HAP-1 (cell line): ENCODE measurements at regions not wholly inside any gene's neighbourhood (a gene's known extent, or its start where the extent isn't known, plus 50 kb on each side); places are given as distances from the start of the nearest gene placed in this dataset.
A peak's percentile ranks its signal among the peaks of the same experiment; 100 is the strongest.

ENCODE experiments used
- DNase-seq, 2 experiments: peaks; one replicate each; pipeline ENCODE4 v3.0.0-alpha.2; 2016 to 2020; ENCODE audit warnings: low spot score in 2 of 2
- H3K27me3 ChIP-seq: fragments of 250-450 bp; sonication (Bioruptor Pico); 2 replicates; pipeline ENCODE4 v1.5.1; 2020; ENCODE audit warnings: low read depth, mild to moderate bottlenecking, moderate library complexity
- H3K36me3 ChIP-seq: fragments of 250-450 bp; sonication (Bioruptor Pico); replicated peaks from 2 replicates; pipeline ENCODE4 v1.5.1; 2020; ENCODE audit warnings: mild to moderate bottlenecking
- H3K4me1 ChIP-seq: fragments of 250-450 bp; sonication (Bioruptor Pico); 2 replicates; pipeline ENCODE4 v1.5.1; 2020; ENCODE audit warnings: mild to moderate bottlenecking
- H3K4me3 ChIP-seq: fragments of 250-450 bp; sonication (Bioruptor Pico); 2 replicates; pipeline ENCODE4 v1.5.1; 2020; ENCODE audit warnings: mild to moderate bottlenecking, moderate library complexity
- H3K9me3 ChIP-seq: fragments of 250-450 bp; sonication (Bioruptor Pico); 2 replicates; pipeline ENCODE4 v1.5.1; 2020; ENCODE audit warnings: mild to moderate bottlenecking, moderate library complexity
- in situ Hi-C: fragments of 300-500 bp; cut with MboI; formaldehyde crosslinking; loops from 3 replicates; pipeline ENCODE4 v1.14.3; 2020; ENCODE audit warnings: low sequenced_read_pairs, inconsistent platforms, mixed read lengths

GRCh38 chr12:90899456-90900182, 55.4 kb downstream of the CCER1 start:
- in situ Hi-C loops = loop anchor here (25.0 kb wide), 1 partner anchor 1362 kb away; the partner anchor contains the start of gene POC1B
- Histone ChIP-seq H3K36me3 (no peaks in the 10 kb centered on the region), H3K4me1 (peaks cover 17% of the 10 kb centered on the region), H3K4me3 (no peak overlapping the region), H3K9me3 (no peaks in the 10 kb centered on the region), H3K27me3 (no peaks in the 10 kb centered on the region)
- no peak for DNase-seq

- H3K4me1 ChIP-seq = peaks cover 17% of the 10 kb centered on the region
- no peak for DNase-seq
- H3K27me3 ChIP-seq = no peaks in the 10 kb centered on the region
- H3K9me3 ChIP-seq = no peaks in the 10 kb centered on the region
- in situ Hi-C loops = no loop called here
- H3K4me3 ChIP-seq = no peak overlapping the region
- no peaks in the 10 kb centered on the region for H3K36me3 ChIP-seq
These were observed 57.0 kb downstream of the CCER1 start for GRCh38 chr12:90897986-90898385.

GRCh38 chr12:90897316-90897715, 57.7 kb downstream of the CCER1 start:
- Histone ChIP-seq H3K4me3 (no peak overlapping the region), H3K9me3 (no peaks in the 10 kb centered on the region), H3K27me3 (no peaks in the 10 kb centered on the region), H3K36me3 (no peaks in the 10 kb centered on the region), H3K4me1 (peaks cover 17% of the 10 kb centered on the region)
- in situ Hi-C loops = no loop called here
- no peak for DNase-seq

GRCh38 chr12:90896821-90897220, 58.2 kb downstream of the CCER1 start:
- H3K27me3 ChIP-seq = no peaks in the 10 kb centered on the region
- in situ Hi-C loops = no loop called here
- no peaks in the 10 kb centered on the region for H3K36me3 ChIP-seq
- H3K4me1 ChIP-seq = peaks cover 17% of the 10 kb centered on the region
- DNase-seq = no peak
- H3K9me3 ChIP-seq = no peaks in the 10 kb centered on the region
- H3K4me3 ChIP-seq = no peak overlapping the region

GRCh38 chr12:90896164-90896563, 58.8 kb downstream of the CCER1 start:
- H3K27me3 ChIP-seq = no peaks in the 10 kb centered on the region
- H3K36me3 ChIP-seq = no peaks in the 10 kb centered on the region
- H3K4me3 ChIP-seq = no peak overlapping the region
- in situ Hi-C loops = no loop called here
- peaks cover 17% of the 10 kb centered on the region for H3K4me1 ChIP-seq
- no peak for DNase-seq
- H3K9me3 ChIP-seq = no peaks in the 10 kb centered on the region

- H3K4me1 ChIP-seq = peaks cover 12% of the 10 kb centered on the region
- peak in 1 of 2 experiments; percentile 67 for DNase-seq
- in situ Hi-C loops = no loop called here
- H3K36me3 ChIP-seq = no peaks in the 10 kb centered on the region
- H3K4me3 ChIP-seq = no peak overlapping the region
- H3K9me3 ChIP-seq = no peaks in the 10 kb centered on the region
- H3K27me3 ChIP-seq = no peaks in the 10 kb centered on the region
These were observed 66.7 kb downstream of the CCER1 start for GRCh38 chr12:90888316-90888715.

- no peak for DNase-seq
- peaks cover 5% of the 10 kb centered on the region for H3K4me1 ChIP-seq
- H3K36me3 ChIP-seq = no peaks in the 10 kb centered on the region
- H3K4me3 ChIP-seq = no peak overlapping the region
- no peaks in the 10 kb centered on the region for H3K27me3 ChIP-seq
- no peaks in the 10 kb centered on the region for H3K9me3 ChIP-seq
- in situ Hi-C loops = no loop called here
These were observed 71.5 kb downstream of the CCER1 start for GRCh38 chr12:90883456-90883855.

GRCh38 chr12:90871726-90872096, 83.3 kb downstream of the CCER1 start:
- DNase-seq = no peak

GRCh38 chr12:90870971-90871725, 83.8 kb downstream of the CCER1 start:
- Histone ChIP-seq H3K4me1 (no peaks in the 10 kb centered on the region), H3K4me3 (no peak overlapping the region), H3K36me3 (no peaks in the 10 kb centered on the region), H3K9me3 (no peaks in the 10 kb centered on the region), H3K27me3 (no peaks in the 10 kb centered on the region)
- no peak for DNase-seq
- in situ Hi-C loops = no loop called here

More at GRCh38 chr12:90871726-90872096, 83.3 kb downstream of the CCER1 start:
- Histone ChIP-seq H3K9me3 (no peaks in the 10 kb centered on the region), H3K27me3 (no peaks in the 10 kb centered on the region), H3K36me3 (no peaks in the 10 kb centered on the region), H3K4me1 (no peaks in the 10 kb centered on the region), H3K4me3 (no peak overlapping the region)
- in situ Hi-C loops = no loop called here

GRCh38 chr12:90868626-90869025, 86.3 kb downstream of the CCER1 start:
- Histone ChIP-seq H3K4me3 (no peak overlapping the region), H3K36me3 (no peaks in the 10 kb centered on the region), H3K27me3 (no peaks in the 10 kb centered on the region), H3K4me1 (no peaks in the 10 kb centered on the region), H3K9me3 (no peaks in the 10 kb centered on the region)
- in situ Hi-C loops = no loop called here
- no peak for DNase-seq

GRCh38 chr12:90859591-90859990, 95.4 kb downstream of the CCER1 start:
- in situ Hi-C loops = no loop called here
- Histone ChIP-seq H3K9me3 (no peaks in the 10 kb centered on the region; the same call in 1 of the 2 replicates), H3K4me1 (peaks cover 4% of the 10 kb centered on the region; the same call in 1 of the 2 replicates), H3K4me3 (no peak overlapping the region), H3K27me3 (no peaks in the 10 kb centered on the region), H3K36me3 (no peaks in the 10 kb centered on the region)
- no peak for DNase-seq

- H3K4me3 ChIP-seq = no peak overlapping the region
- H3K36me3 ChIP-seq = no peaks in the 10 kb centered on the region
- no peaks in the 10 kb centered on the region; the same call in 1 of the 2 replicates for H3K9me3 ChIP-seq
- peak; percentile 17 to 62 for DNase-seq
- in situ Hi-C loops = no loop called here
- H3K4me1 ChIP-seq = peaks cover 4% of the 10 kb centered on the region; the same call in 1 of the 2 replicates
- H3K27me3 ChIP-seq = no peaks in the 10 kb centered on the region
These were observed 96.7 kb downstream of the CCER1 start for GRCh38 chr12:90858252-90858651.

- peaks cover 4% of the 10 kb centered on the region; the same call in 1 of the 2 replicates for H3K4me1 ChIP-seq
- H3K4me3 ChIP-seq = no peak overlapping the region
- no peaks in the 10 kb centered on the region for H3K9me3 ChIP-seq
- H3K36me3 ChIP-seq = no peaks in the 10 kb centered on the region
- in situ Hi-C loops = no loop called here
- no peaks in the 10 kb centered on the region for H3K27me3 ChIP-seq
- DNase-seq = no peak
These were observed 99.4 kb downstream of the CCER1 start for GRCh38 chr12:90855534-90855933.

- Histone ChIP-seq H3K27me3 (no peaks in the 10 kb centered on the region), H3K36me3 (no peaks in the 10 kb centered on the region), H3K4me1 (peaks cover 4% of the 10 kb centered on the region; the same call in 1 of the 2 replicates), H3K9me3 (no peaks in the 10 kb centered on the region), H3K4me3 (no peak overlapping the region)
- DNase-seq = peak; percentile 32 to 38
- in situ Hi-C loops = no loop called here
These were observed 100.8 kb downstream of the CCER1 start for GRCh38 chr12:90854136-90854689.
